Lower lobe of right lung (tissue), 2 donors: ENCODE measurements at regions not wholly inside any gene's neighbourhood (a gene's known extent, or its start where the extent isn't known, plus 50 kb on each side); places are given as distances from the start of the nearest gene placed in this dataset.

Source experiments
- ATAC-seq, 2 donors: fragments of 200-7000 bp; cut with Tn5 transposase; one replicate each; pipeline ENCODE4 v1.9.1; 2020 to 2022; ENCODE audit warnings: mild to moderate bottlenecking in 2 of 2, moderate library complexity in 2 of 2
- DNase-seq: peaks from one replicate; pipeline ENCODE4 v3.0.0-alpha.2; 2020
- H3K27ac ChIP-seq: fragments of 200-600 bp; one replicate; pipeline ENCODE4 v1.8.0; 2022
- H3K27me3 ChIP-seq: fragments of 200-600 bp; one replicate; pipeline ENCODE4 v1.8.0; 2022; ENCODE audit warnings: low read depth
- H3K36me3 ChIP-seq: fragments of 200-600 bp; one replicate; pipeline ENCODE4 v1.8.0; 2022; ENCODE audit warnings: mild to moderate bottlenecking
- H3K4me1 ChIP-seq: fragments of 200-600 bp; one replicate; pipeline ENCODE4 v1.8.0; 2022
- H3K4me3 ChIP-seq: fragments of 200-600 bp; one replicate; pipeline ENCODE4 v1.8.0; 2022; ENCODE audit warnings: mild to moderate bottlenecking
- H3K9me3 ChIP-seq: fragments of 200-600 bp; one replicate; pipeline ENCODE4 v1.8.0; 2022
- CTCF ChIP-seq: fragments of 200-600 bp; IDR thresholded peaks from one replicate; pipeline ENCODE4 v1.8.0; 2022; ENCODE audit warnings: antibody characterized with exemption, mild to moderate bottlenecking
- intact Hi-C: fragments of 100-400 bp; cut with DNase I; formaldehyde crosslinking; loops from one replicate; pipeline ENCODE4 v1.11.0; 2022
- donor health status: DM: no; HTN: yes; CAD: no; lungs with severe emphysema.

- H3K4me3 ChIP-seq = no peak overlapping the region
- H3K27ac ChIP-seq = no peak overlapping the region
- no peaks in the 10 kb centered on the region for H3K27me3 ChIP-seq
- DNase-seq (no peak), ATAC-seq (no peak)
- no peak for TF ChIP-seq CTCF
- H3K36me3 ChIP-seq = no peaks in the 10 kb centered on the region
- H3K4me1 ChIP-seq = no peaks in the 10 kb centered on the region
- intact Hi-C loops = no loop called here
- H3K9me3 ChIP-seq = no peaks in the 10 kb centered on the region
Observed at GRCh38 chr5:33223563-33224284, 217.0 kb upstream of the TARS1 start.

- intact Hi-C loops = no loop called here
- no peaks in the 10 kb centered on the region for H3K9me3 ChIP-seq
- no peaks in the 10 kb centered on the region for H3K27me3 ChIP-seq
- ATAC-seq = no peak
- no peak overlapping the region for H3K4me3 ChIP-seq
- H3K36me3 ChIP-seq = no peaks in the 10 kb centered on the region
- no peak overlapping the region for H3K27ac ChIP-seq
- peaks cover 4% of the 10 kb centered on the region for H3K4me1 ChIP-seq
- no peak for TF ChIP-seq CTCF
- DNase-seq = no peak
Observed at GRCh38 chr5:33224285-33224961, 216.3 kb upstream of the TARS1 start.

- no peak for TF ChIP-seq CTCF
- Histone ChIP-seq H3K4me1 (peaks cover 7% of the 10 kb centered on the region), H3K27me3 (no peaks in the 10 kb centered on the region), H3K36me3 (no peaks in the 10 kb centered on the region), H3K27ac (no peak overlapping the region), H3K9me3 (no peaks in the 10 kb centered on the region), H3K4me3 (no peak overlapping the region)
- no peak for DNase-seq
- no peak for ATAC-seq
- intact Hi-C loops = no loop called here
Observed at GRCh38 chr5:33227247-33227646, 213.5 kb upstream of the TARS1 start.

GRCh38 chr5:33227746-33228145, 213.0 kb upstream of the TARS1 start:
- Histone ChIP-seq H3K4me3 (no peak overlapping the region), H3K36me3 (no peaks in the 10 kb centered on the region), H3K4me1 (peaks cover 7% of the 10 kb centered on the region), H3K27me3 (no peaks in the 10 kb centered on the region), H3K27ac (no peak overlapping the region), H3K9me3 (no peaks in the 10 kb centered on the region)
- no peak for TF ChIP-seq CTCF
- ATAC-seq = no peak
- intact Hi-C loops = no loop called here
- no peak for DNase-seq

GRCh38 chr5:33228149-33228548, 212.6 kb upstream of the TARS1 start:
- ATAC-seq (no peak), DNase-seq (no peak)
- intact Hi-C loops = no loop called here
- Histone ChIP-seq H3K36me3 (no peaks in the 10 kb centered on the region), H3K27me3 (no peaks in the 10 kb centered on the region), H3K9me3 (no peaks in the 10 kb centered on the region), H3K4me1 (peaks cover 7% of the 10 kb centered on the region), H3K4me3 (no peak overlapping the region), H3K27ac (no peak overlapping the region)
- TF ChIP-seq CTCF = no peak
